Stimulated activated CD8-positive, alpha-beta memory T cell treated with anti-CD3 and anti-CD28 coated beads, Interleukin-4, amount 100 ng/mL, for 4 hours (primary cell): ENCODE measurements at regions not wholly inside any gene's neighbourhood (a gene's known extent, or its start where the extent isn't known, plus 50 kb on each side); places are given as distances from the start of the nearest gene placed in this dataset.

Source experiments
- DNase-seq, 2 donors: peaks; one replicate each; pipeline ENCODE4 v3.0.0-alpha.2; 2020; ENCODE audit warnings: low read depth in 2 of 2, low spot score in 1 of 2

DNA sequence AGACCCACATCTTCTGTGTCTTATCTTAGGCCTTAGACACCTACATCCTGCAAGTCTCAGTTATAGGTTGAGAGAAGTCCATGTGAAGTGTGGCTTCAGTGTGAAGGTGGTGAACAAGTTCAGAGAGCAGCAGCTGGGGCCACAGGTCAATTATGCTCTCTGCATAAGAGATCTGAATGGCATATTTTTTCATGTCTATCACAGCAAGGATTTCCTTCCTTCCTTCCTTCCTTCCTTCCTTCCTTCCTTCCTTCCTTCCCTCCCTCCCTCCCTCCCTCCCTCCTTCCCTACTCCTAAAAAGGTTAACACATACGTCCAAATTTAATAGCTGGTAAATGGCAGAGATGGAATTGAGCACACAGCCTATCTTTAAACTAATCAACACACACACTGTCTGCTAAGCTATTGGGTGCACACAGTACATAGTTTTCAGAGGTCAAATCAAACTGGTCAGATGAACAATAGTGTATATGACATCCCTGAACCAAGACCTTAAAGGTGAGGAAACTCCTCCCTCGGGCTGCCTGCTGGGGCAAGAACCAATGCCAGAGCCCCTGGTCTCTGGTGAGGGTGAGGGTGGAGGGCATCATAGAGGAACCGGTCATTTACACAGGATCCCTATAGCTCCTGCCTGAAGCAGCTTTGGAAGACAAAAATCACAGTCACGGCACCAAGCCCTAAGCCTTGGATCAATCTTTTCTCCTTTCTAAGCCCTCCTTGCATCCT is 240.9 kb downstream of the ICOS start:
- no peak for DNase-seq

- DNase-seq: peak; percentile 21 to 51
Observed at GRCh38 chr2:204177977-204178522, 241.5 kb downstream of the ICOS start.

DNA sequence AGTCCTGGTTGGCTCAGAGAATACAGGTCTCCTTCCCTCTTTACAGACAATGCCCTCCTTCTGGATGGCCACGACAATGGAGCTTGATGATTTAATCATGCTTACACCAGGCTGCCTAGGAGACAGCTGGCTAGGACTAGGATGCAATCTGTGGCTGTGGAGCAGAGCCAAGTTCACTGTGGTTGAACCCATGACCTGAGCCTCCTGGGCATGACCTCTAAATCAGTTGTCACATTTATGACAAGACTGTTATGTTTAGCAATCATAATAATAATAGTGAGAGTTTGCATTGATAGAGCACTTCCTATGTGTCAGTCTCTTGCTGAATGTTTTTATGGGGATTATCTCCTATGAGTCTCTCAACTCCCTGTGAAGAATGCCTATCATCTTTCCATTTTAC is 244.1 kb downstream of the ICOS start:
- no peak for DNase-seq

- no peak for DNase-seq
Observed at GRCh38 chr2:204183608-204184007, 247.0 kb downstream of the ICOS start.

- DNase-seq: no peak
Observed at GRCh38 chr2:204184226-204184625, 247.7 kb downstream of the ICOS start.

DNA sequence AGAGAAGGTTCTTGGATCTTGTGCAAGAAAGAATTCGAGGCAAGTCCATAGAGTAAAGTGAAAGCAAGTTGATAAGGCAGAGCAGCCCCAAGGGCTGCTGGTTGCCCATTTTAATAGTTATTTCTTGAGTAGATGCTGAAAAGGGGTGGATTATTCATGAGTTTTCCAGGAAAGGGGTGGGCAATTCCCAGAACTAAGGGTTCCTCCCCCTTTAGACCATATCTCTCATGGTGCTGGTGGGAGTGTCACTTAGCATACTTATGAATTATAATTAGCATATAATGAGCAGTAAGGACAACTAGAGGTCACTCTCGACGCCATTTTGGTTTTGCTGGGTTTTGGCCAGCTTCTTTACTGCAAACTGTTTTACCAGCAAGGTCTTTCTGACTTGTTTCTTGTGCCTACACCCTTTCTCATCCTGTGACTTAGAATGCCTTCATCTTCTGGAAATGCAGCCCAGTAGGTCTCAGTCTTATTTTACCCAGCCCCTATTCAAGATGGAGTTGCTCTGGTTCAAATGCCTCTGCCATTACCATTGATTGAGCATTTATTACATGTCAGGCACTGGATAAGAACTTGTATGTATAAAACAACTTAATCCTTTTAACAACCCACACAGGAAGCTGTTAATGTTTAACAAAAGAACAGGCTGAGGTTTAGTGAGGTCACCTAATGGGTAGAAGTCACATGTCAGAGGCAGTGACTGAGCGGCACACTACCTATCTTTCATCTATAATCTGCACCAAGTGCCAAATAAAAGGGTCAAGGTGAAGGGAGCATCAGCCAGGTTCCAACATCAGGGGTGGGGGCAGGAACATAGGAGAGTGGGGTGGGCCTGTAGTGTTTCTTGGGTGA is 250.9 kb downstream of the ICOS start:
- no peak for DNase-seq

- DNase-seq: no peak
Observed at GRCh38 chr2:204191574-204191973, 255.0 kb downstream of the ICOS start.

GRCh38 chr2:204195498-204195897 is 258.9 kb downstream of the ICOS start:
- DNase-seq: no peak

- no peak for DNase-seq
Observed at GRCh38 chr2:204197336-204198005, 260.9 kb downstream of the ICOS start.

DNA sequence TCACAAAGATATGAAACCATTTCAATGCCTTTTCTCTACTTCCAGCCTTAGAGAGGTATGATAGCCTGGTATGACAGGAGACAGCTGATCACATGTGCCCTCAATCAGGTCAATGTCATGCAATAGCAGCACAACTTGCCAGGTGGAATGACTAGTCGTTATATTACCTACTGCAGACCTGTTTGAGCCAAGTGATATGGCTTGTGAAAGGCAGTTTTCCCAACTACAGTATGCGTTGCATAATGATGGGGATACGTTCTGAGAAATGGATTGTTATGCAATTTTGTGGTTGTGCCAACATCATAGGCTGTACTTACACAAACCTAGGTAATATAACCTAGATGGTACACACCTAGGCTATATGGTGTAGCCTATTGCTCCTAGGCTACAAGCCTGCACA is 262.8 kb downstream of the ICOS start:
- no peak for DNase-seq

- no peak for DNase-seq
Observed at GRCh38 chr2:204201507-204201906, 264.9 kb downstream of the ICOS start.

- no peak for DNase-seq
Observed at GRCh38 chr2:204202253-204202652, 265.7 kb downstream of the ICOS start.

GRCh38 chr2:204203704-204204103 is 267.1 kb downstream of the ICOS start:
- no peak for DNase-seq

GRCh38 chr2:204205082-204205481 is 268.5 kb downstream of the ICOS start:
- no peak for DNase-seq

- no peak for DNase-seq
Observed at GRCh38 chr2:204205538-204205937, 269.0 kb downstream of the ICOS start.

DNA sequence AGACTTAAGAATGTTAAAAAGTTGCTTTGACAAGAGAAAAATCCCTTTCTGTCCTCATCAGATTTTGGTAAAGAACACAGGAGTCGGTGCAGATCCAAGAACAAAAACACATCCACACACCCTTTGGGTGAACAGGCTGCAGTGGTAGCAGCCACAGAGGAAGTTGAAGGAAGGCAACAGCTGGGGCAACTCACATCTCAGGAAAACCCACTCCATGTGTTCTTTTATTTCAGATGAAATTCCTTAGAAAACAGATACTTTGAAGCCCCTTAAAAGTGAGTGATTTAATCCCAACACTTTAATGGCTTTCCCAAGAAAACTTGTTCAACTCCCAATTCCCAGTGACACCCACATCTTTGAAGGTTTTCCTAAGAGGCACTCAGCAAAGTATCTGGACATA is 271.3 kb downstream of the ICOS start:
- no peak for DNase-seq

- no peak for DNase-seq
Observed at GRCh38 chr2:204213588-204213987, 277.0 kb downstream of the ICOS start.

DNA sequence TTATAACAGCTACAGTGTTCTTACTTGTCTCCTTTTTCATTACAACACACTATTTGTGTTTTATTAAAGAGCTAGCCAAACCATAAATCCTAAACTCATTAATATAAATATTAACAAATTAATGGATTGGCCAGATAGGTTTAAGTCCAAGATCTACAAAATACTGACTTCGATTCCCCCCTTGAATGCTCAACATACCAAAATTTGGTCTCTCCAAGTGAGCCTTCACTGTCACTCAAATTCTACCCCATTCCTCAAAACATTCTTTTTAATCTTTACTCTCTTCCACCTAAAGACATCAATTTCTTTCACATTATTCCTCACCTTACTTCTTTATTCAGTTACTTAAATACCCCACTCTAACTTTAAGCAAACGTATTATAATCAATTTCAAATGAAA is 281.5 kb downstream of the ICOS start:
- no peak for DNase-seq

GRCh38 chr2:204219196-204219595 is 282.6 kb downstream of the ICOS start:
- DNase-seq: no peak

DNA sequence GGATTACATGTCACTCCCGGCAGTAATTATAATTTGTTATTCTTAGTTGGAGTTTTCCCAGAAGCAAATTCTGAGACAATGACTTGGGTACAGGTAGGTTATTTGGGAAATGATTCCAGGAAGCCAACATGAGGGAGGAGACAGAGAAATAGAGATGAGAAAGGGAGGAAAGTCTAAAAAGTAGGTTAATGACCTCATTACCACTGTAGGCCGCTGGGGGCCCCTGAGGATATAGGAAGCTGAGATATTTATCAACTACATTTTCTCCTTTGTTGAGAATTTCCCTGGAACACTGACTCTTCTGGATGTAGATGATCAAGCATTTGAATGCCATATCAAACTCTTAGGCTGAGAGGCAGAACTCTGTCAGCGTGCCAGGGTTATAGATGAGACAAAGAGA is 284.3 kb downstream of the ICOS start:
- DNase-seq: no peak

DNA sequence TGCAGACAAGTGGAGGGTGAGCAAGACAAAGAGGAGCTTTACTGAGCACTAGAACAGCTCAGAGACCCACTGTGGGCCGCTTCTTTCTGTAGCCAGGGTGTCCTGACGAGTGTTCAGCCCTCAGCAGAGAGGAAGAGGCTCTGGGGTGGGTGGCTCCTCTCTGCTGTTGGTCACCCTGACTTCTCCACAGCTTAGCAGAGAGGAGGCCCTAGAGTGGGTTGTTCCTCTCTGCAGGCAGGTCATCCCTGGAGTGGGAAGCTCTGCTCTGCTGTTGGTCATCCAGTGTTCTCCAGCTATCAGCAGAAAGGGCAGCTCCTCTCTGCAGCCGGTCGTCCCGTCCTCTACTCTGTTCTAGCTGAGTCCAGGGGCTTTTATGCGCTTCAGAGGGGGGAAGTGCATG is 286.5 kb downstream of the ICOS start:
- no peak for DNase-seq

DNA sequence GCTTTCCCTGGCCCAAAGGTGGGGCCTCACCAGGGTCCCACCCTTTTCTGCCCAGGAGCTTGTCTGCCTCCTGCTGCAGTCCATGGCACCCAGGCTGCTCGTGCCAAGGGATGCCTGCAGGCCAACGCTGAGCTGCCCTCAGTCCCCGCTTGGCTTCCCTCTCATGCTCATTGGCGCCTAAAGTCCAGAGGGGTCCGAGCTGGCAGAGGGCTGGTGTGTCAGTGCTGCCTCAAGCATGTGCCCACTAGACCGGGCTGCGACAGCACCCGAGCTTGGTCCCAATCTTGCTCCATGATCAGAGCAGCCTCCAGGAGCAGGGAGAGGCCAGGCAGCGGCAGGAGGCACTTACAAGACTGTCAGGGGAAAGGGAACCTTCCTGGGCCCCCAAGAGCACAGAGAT is 287.0 kb downstream of the ICOS start:
- no peak for DNase-seq
